HepG2 (cell line): ENCODE measurements at regions not wholly inside any gene's neighbourhood (a gene's known extent, or its start where the extent isn't known, plus 50 kb on each side); places are given as distances from the start of the nearest gene placed in this dataset.

Experiments used
- BORCS8-MEF2B ChIP-seq: sonication (generic); formaldehyde crosslinking; IDR thresholded peaks from 2 replicates; pipeline ENCODE4 v1.8.0; 2022; ENCODE audit warnings: mild to moderate bottlenecking, missing genetic modification reagents
- CCDC6 ChIP-seq: sonication (generic); formaldehyde crosslinking; IDR thresholded peaks from 2 replicates; pipeline ENCODE4 v1.8.1; 2022; ENCODE audit warnings: mild to moderate bottlenecking, missing genetic modification reagents, moderate library complexity
- CHD4 ChIP-seq: fragments of 200-600 bp; sonication (generic); IDR thresholded peaks from 2 replicates; pipeline ENCODE4 v1.7.0; 2017; ENCODE audit warnings: mild to moderate bottlenecking, low read length, borderline replicate concordance
- RNF2 ChIP-seq: fragments of 450-650 bp; conservative IDR thresholded peaks from 2 replicates; pipeline ENCODE4 v1.6.1; 2016; ENCODE audit warnings: low read depth
- SAFB2 ChIP-seq: sonication (generic); formaldehyde crosslinking; IDR thresholded peaks from 2 replicates; pipeline ENCODE4 v1.5.1; 2020; ENCODE audit warnings: missing genetic modification reagents, low read depth, mild to moderate bottlenecking, borderline replicate concordance
- SMAD3 ChIP-seq: sonication (generic); formaldehyde crosslinking; IDR thresholded peaks from 2 replicates; pipeline ENCODE4 v1.4.0; 2020; ENCODE audit warnings: missing genetic modification reagents
- SRF ChIP-seq: IDR thresholded peaks from 2 replicates; pipeline ENCODE4 v1.6.1; 2011; ENCODE audit warnings: mild to moderate bottlenecking, low read depth, low read length, moderate library complexity
- THAP9 ChIP-seq: sonication (generic); formaldehyde crosslinking; IDR thresholded peaks from 2 replicates; pipeline ENCODE4; 2020; ENCODE audit warnings: missing genetic modification reagents, mild to moderate bottlenecking, borderline replicate concordance
- ZNF572 ChIP-seq: sonication (generic); formaldehyde crosslinking; IDR thresholded peaks from 2 replicates; pipeline ENCODE4 v1.5.1; 2020; ENCODE audit warnings: mild to moderate bottlenecking, missing genetic modification reagents
- TF ChIP-seq, protein P1 (sequence below): sonication (generic); formaldehyde crosslinking; IDR thresholded peaks from 2 replicates; pipeline ENCODE4 v1.8.0; 2022; ENCODE audit warnings: mild to moderate bottlenecking, missing genetic modification reagents, moderate library complexity
- TF ChIP-seq, protein P2 (sequence below): sonication (generic); formaldehyde crosslinking; IDR thresholded peaks from 2 replicates; pipeline ENCODE4 v1.8.0; 2022; ENCODE audit warnings: mild to moderate bottlenecking, missing genetic modification reagents; ENCODE audit not compliant: insufficient replicate concordance
- TF ChIP-seq, protein P3 (sequence below): sonication (generic); formaldehyde crosslinking; IDR thresholded peaks from 2 replicates; pipeline ENCODE4 v1.8.1; 2023; ENCODE audit warnings: mild to moderate bottlenecking, missing genetic modification reagents, borderline replicate concordance
- TF ChIP-seq, protein P4 (sequence below), 2 experiments: IDR thresholded peaks; 2 replicates each; pipeline ENCODE4 v1.6.1; 2011 to 2012; ENCODE audit warnings: low read length in 2 of 2, borderline replicate concordance in 1 of 2, low read depth in 1 of 2, mild to moderate bottlenecking in 1 of 2, moderate library complexity in 1 of 2

DNA sequence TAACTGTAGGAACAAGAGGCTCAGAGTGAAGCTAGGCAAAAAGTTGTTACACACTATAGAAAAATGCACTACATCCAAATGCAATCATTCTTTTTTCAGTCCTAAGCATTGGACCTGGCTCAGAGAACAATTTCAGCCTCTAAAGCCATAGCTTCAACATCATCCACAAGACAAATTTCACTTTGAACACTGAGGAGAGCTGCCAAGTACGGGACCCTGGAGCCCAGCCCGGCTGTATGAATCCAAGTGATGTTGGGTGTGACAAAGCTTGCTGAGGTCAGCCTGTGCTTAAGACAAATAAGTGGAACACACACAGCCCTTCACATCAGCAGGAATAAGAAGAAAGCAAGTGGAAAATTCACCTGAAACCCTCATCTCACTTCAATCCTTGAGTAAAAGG lies 233.1 kb upstream of the PFKP start:
- TF ChIP-seq THAP9 (no peak), CCDC6 (CRISPR knock-in tag) (no peak), SMAD3 (no peak), BORCS8-MEF2B (no peak), RNF2 (no peak), ZNF572 (CRISPR knock-in tag) (no peak), CHD4 (no peak), SRF (no peak), SAFB2 (no peak)
- TF ChIP-seq, protein P1, sequence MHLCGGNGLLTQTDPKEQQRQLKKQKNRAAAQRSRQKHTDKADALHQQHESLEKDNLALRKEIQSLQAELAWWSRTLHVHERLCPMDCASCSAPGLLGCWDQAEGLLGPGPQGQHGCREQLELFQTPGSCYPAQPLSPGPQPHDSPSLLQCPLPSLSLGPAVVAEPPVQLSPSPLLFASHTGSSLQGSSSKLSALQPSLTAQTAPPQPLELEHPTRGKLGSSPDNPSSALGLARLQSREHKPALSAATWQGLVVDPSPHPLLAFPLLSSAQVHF (CRISPR knock-in tag), result no peak
- TF ChIP-seq, protein P2, sequence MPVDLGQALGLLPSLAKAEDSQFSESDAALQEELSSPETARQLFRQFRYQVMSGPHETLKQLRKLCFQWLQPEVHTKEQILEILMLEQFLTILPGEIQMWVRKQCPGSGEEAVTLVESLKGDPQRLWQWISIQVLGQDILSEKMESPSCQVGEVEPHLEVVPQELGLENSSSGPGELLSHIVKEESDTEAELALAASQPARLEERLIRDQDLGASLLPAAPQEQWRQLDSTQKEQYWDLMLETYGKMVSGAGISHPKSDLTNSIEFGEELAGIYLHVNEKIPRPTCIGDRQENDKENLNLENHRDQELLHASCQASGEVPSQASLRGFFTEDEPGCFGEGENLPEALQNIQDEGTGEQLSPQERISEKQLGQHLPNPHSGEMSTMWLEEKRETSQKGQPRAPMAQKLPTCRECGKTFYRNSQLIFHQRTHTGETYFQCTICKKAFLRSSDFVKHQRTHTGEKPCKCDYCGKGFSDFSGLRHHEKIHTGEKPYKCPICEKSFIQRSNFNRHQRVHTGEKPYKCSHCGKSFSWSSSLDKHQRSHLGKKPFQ (CRISPR knock-in tag), result no peak
- TF ChIP-seq, protein P3, sequence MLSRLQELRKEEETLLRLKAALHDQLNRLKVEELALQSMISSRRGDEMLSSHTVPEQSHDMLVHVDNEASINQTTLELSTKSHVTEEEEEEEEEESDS, result no peak
- TF ChIP-seq, protein P4, sequence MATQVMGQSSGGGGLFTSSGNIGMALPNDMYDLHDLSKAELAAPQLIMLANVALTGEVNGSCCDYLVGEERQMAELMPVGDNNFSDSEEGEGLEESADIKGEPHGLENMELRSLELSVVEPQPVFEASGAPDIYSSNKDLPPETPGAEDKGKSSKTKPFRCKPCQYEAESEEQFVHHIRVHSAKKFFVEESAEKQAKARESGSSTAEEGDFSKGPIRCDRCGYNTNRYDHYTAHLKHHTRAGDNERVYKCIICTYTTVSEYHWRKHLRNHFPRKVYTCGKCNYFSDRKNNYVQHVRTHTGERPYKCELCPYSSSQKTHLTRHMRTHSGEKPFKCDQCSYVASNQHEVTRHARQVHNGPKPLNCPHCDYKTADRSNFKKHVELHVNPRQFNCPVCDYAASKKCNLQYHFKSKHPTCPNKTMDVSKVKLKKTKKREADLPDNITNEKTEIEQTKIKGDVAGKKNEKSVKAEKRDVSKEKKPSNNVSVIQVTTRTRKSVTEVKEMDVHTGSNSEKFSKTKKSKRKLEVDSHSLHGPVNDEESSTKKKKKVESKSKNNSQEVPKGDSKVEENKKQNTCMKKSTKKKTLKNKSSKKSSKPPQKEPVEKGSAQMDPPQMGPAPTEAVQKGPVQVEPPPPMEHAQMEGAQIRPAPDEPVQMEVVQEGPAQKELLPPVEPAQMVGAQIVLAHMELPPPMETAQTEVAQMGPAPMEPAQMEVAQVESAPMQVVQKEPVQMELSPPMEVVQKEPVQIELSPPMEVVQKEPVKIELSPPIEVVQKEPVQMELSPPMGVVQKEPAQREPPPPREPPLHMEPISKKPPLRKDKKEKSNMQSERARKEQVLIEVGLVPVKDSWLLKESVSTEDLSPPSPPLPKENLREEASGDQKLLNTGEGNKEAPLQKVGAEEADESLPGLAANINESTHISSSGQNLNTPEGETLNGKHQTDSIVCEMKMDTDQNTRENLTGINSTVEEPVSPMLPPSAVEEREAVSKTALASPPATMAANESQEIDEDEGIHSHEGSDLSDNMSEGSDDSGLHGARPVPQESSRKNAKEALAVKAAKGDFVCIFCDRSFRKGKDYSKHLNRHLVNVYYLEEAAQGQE (IDR thresholded peaks at IDR 0.05; ENCODE audit: borderline replicate concordance in 1 of 2, low read depth in 1 of 2, low read length in 2 of 2), result no peak
